Osteoblast (primary cell): ENCODE measurements at regions not wholly inside any gene's neighbourhood (a gene's known extent, or its start where the extent isn't known, plus 50 kb on each side); places are given as distances from the start of the nearest gene placed in this dataset.

Experiments
- DNase-seq: peaks from one replicate; pipeline ENCODE4 v3.0.0; 2011; ENCODE audit warnings: low spot score, mixed read lengths; ENCODE audit not compliant: insufficient read length; ENCODE audit errors: missing footprints
- H2AFZ ChIP-seq: 2 replicates; pipeline ENCODE4 v1.6.0; 2011; ENCODE audit warnings: mild to moderate bottlenecking, low read length
- H3K27ac ChIP-seq: 2 replicates; pipeline ENCODE4 v1.5.1; 2011; ENCODE audit warnings: mild to moderate bottlenecking, low read depth, low read length, moderate library complexity
- H3K27me3 ChIP-seq: 2 replicates; pipeline ENCODE4 v1.6.0; 2012; ENCODE audit warnings: mild to moderate bottlenecking, control low read depth, inconsistent platforms, low read length, moderate library complexity; ENCODE audit not compliant: insufficient read depth
- H3K36me3 ChIP-seq: 2 replicates; pipeline ENCODE4 v1.5.1; 2011; ENCODE audit warnings: mild to moderate bottlenecking, low read length, control low read depth, moderate library complexity; ENCODE audit not compliant: insufficient read depth
- H3K4me1 ChIP-seq: 2 replicates; pipeline ENCODE4 v1.5.1; 2011; ENCODE audit warnings: mild to moderate bottlenecking, low read length, control low read depth, moderate library complexity; ENCODE audit not compliant: insufficient read depth
- H3K4me2 ChIP-seq: 2 replicates; pipeline ENCODE4 v1.6.0; 2011; ENCODE audit warnings: mild to moderate bottlenecking, low read length; ENCODE audit not compliant: insufficient read depth
- H3K4me3 ChIP-seq: fragments of 200-600 bp; sonication (generic); 3 replicates; pipeline ENCODE4 v1.5.1; 2012; ENCODE audit warnings: mild to moderate bottlenecking, low read length, inconsistent platforms; ENCODE audit not compliant: insufficient read depth
- H3K79me2 ChIP-seq: 2 replicates; pipeline ENCODE4 v1.6.0; 2012; ENCODE audit warnings: mild to moderate bottlenecking, low read length, control low read depth, inconsistent platforms; ENCODE audit not compliant: insufficient read depth
- H3K9me3 ChIP-seq: 2 replicates; pipeline ENCODE4 v1.5.1; 2011; ENCODE audit warnings: low read depth, low read length, control low read depth
- H4K20me1 ChIP-seq: 2 replicates; pipeline ENCODE4 v1.6.0; 2012; ENCODE audit warnings: mild to moderate bottlenecking, low read length, control low read depth; ENCODE audit not compliant: insufficient read depth
- CTCF ChIP-seq: IDR thresholded peaks from 2 replicates; pipeline ENCODE4 v1.5.1; 2011; ENCODE audit warnings: mild to moderate bottlenecking, low read depth, low read length, moderate library complexity; ENCODE audit errors: extremely low read depth

GRCh38 chr6:97644353-97644752 is 361.3 kb upstream of the MMS22L start:
- Histone ChIP-seq H3K4me2 (no peak overlapping the region), H3K36me3 (no peaks in the 10 kb centered on the region), H3K27me3 (no peaks in the 10 kb centered on the region), H2AFZ (no peak overlapping the region), H3K27ac (no peak overlapping the region), H3K79me2 (no peaks in the 10 kb centered on the region), H4K20me1 (no peaks in the 10 kb centered on the region), H3K4me3 (no peak overlapping the region), H3K9me3 (no peaks in the 10 kb centered on the region), H3K4me1 (no peaks in the 10 kb centered on the region)
- TF ChIP-seq CTCF, result no peak
- DNase-seq, result no peak

- H3K27me3 ChIP-seq, result no peaks in the 10 kb centered on the region
- no peaks in the 10 kb centered on the region for H4K20me1 ChIP-seq
- DNase-seq, result no peak
- H3K36me3 ChIP-seq, result no peaks in the 10 kb centered on the region
- TF ChIP-seq CTCF, result no peak
- H3K4me3 ChIP-seq, result no peak overlapping the region
- H3K9me3 ChIP-seq, result no peaks in the 10 kb centered on the region
- H3K79me2 ChIP-seq, result no peaks in the 10 kb centered on the region
- H3K4me2 ChIP-seq, result no peak overlapping the region
- no peak overlapping the region for H3K27ac ChIP-seq
- H3K4me1 ChIP-seq, result no peaks in the 10 kb centered on the region
- H2AFZ ChIP-seq, result no peak overlapping the region
These were observed 362.7 kb upstream of the MMS22L start for GRCh38 chr6:97645757-97646156.

- H3K4me3 ChIP-seq, result no peak overlapping the region
- H3K4me1 ChIP-seq, result no peaks in the 10 kb centered on the region
- H2AFZ ChIP-seq, result no peak overlapping the region
- no peaks in the 10 kb centered on the region for H3K9me3 ChIP-seq
- H3K27ac ChIP-seq, result no peak overlapping the region
- no peaks in the 10 kb centered on the region for H3K79me2 ChIP-seq
- no peak for DNase-seq
- H3K27me3 ChIP-seq, result no peaks in the 10 kb centered on the region
- no peaks in the 10 kb centered on the region for H4K20me1 ChIP-seq
- TF ChIP-seq CTCF, result no peak
- H3K36me3 ChIP-seq, result no peaks in the 10 kb centered on the region
- no peak overlapping the region for H3K4me2 ChIP-seq
These were observed 370.1 kb upstream of the MMS22L start for GRCh38 chr6:97653076-97653475.

- no peak for DNase-seq
- Histone ChIP-seq H3K27ac (no peak overlapping the region), H3K4me2 (no peak overlapping the region), H3K27me3 (no peaks in the 10 kb centered on the region), H3K79me2 (no peaks in the 10 kb centered on the region), H2AFZ (no peak overlapping the region), H3K9me3 (no peaks in the 10 kb centered on the region), H3K4me3 (no peak overlapping the region), H3K4me1 (no peaks in the 10 kb centered on the region), H3K36me3 (no peaks in the 10 kb centered on the region), H4K20me1 (no peaks in the 10 kb centered on the region)
- no peak for TF ChIP-seq CTCF
These were observed 370.5 kb upstream of the MMS22L start for GRCh38 chr6:97653517-97653916.
